HFFc6 (cell line): ENCODE measurements at regions not wholly inside any gene's neighbourhood (a gene's known extent, or its start where the extent isn't known, plus 50 kb on each side); places are given as distances from the start of the nearest gene placed in this dataset.
A peak's percentile ranks its signal among the peaks of the same experiment; 100 is the strongest.

Experiments used
- DNase-seq: peaks from one replicate; pipeline ENCODE4 v3.0.0-alpha.2; 2018
- H3K27ac Mint-ChIP-seq: 2 replicates; pipeline ENCODE4 v1.8.0; 2020; ENCODE audit warnings: mild to moderate bottlenecking, mixed read lengths
- H3K27me3 Mint-ChIP-seq: 2 replicates; pipeline ENCODE4 v1.8.0; 2021; ENCODE audit warnings: mild to moderate bottlenecking, moderate library complexity, mixed read lengths; ENCODE audit not compliant: insufficient read depth
- H3K36me3 Mint-ChIP-seq: 2 replicates; pipeline ENCODE4 v1.8.0; 2021; ENCODE audit warnings: low read depth, mixed read lengths
- H3K4me1 Mint-ChIP-seq: 2 replicates; pipeline ENCODE4 v1.8.0; 2020; ENCODE audit warnings: low read depth, mixed read lengths
- H3K4me3 Mint-ChIP-seq: 2 replicates; pipeline ENCODE4 v1.8.0; 2020; ENCODE audit warnings: mild to moderate bottlenecking, moderate library complexity, mixed read lengths
- H3K9me3 Mint-ChIP-seq: 2 replicates; pipeline ENCODE4 v1.8.0; 2020; ENCODE audit warnings: mild to moderate bottlenecking, mixed read lengths
- CTCF ChIP-seq: fragments of 200-600 bp; sonication (generic); IDR thresholded peaks from 2 replicates; pipeline ENCODE4 v1.5.0; 2021; ENCODE audit warnings: antibody characterized with exemption, mild to moderate bottlenecking

DNA sequence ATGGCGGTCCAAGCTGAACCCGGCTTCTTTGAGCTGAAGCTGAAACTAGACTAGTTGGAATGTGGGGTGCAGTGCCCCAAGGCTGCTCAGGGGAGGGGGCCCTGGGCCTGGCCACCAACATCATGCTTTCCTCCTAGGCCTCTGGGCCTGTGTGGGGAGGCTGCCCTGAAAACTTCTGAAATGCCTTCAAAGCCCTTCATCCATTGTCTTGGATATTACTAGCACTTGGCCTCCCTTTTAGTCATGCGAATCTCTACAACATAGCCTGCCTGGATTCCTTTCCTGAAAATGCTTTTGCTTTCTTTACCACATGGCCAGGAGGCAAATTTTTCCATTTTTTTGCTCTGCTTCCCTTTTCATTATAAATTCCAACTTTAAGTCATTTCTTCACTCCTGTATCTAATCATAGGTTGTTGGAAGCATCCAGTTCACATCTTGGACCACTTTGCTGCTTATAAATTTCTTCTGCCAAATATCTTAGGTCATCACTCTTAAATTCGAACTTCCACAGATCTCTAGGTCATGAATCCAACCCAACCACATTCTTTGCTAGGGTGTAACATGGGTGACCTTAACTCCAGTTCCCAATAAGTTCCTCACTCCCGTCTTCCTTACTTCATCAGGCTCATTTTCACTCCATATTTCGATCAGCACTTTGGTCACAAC, 103.4 kb downstream of the DDIT4L start:
- Mint-ChIP-seq H3K4me1 (peaks cover 13% of the 10 kb centered on the region), H3K9me3 (no peaks in the 10 kb centered on the region), H3K27ac (no peak overlapping the region; the same call in 1 of the 2 replicates), H3K27me3 (no peaks in the 10 kb centered on the region), H3K36me3 (no peaks in the 10 kb centered on the region), H3K4me3 (no peak overlapping the region)
- peak; percentile 18 for DNase-seq
- TF ChIP-seq CTCF, result no peak

- H3K4me1 Mint-ChIP-seq, result peaks cover 20% of the 10 kb centered on the region
- H3K36me3 Mint-ChIP-seq, result no peaks in the 10 kb centered on the region
- no peak overlapping the region for H3K27ac Mint-ChIP-seq
- H3K4me3 Mint-ChIP-seq, result no peak overlapping the region
- TF ChIP-seq CTCF, result no peak
- H3K27me3 Mint-ChIP-seq, result no peaks in the 10 kb centered on the region
- H3K9me3 Mint-ChIP-seq, result no peaks in the 10 kb centered on the region
- DNase-seq, result no peak
Observed at GRCh38 chr4:100084892-100085291, 105.4 kb downstream of the DDIT4L start.

- no peak for DNase-seq
- Mint-ChIP-seq H3K27ac (no peak overlapping the region), H3K27me3 (no peaks in the 10 kb centered on the region), H3K9me3 (no peaks in the 10 kb centered on the region), H3K4me3 (no peak overlapping the region), H3K36me3 (no peaks in the 10 kb centered on the region), H3K4me1 (peaks cover 20% of the 10 kb centered on the region)
- TF ChIP-seq CTCF, result no peak
Observed at GRCh38 chr4:100083289-100083688, 107.0 kb downstream of the DDIT4L start.

DNA sequence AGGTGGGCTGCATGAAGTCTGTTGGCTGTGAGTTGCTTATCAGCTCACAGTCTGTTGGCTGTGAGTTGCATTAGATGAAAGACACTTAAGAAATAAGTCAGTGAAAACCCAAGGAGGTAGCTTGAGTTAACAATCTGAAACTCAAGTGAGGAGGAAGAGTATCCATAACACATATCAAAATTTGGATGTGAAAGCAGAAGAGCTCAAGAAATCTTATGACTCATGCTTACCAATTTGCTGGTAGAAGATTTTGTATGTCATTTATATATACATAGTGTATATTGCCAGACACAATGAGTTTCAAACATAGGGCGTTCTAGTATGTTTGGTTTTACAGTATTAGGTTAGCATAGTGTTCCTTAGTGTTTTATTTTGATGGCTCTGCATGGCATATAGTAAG, 107.4 kb downstream of the DDIT4L start:
- no peaks in the 10 kb centered on the region for H3K9me3 Mint-ChIP-seq

DNA sequence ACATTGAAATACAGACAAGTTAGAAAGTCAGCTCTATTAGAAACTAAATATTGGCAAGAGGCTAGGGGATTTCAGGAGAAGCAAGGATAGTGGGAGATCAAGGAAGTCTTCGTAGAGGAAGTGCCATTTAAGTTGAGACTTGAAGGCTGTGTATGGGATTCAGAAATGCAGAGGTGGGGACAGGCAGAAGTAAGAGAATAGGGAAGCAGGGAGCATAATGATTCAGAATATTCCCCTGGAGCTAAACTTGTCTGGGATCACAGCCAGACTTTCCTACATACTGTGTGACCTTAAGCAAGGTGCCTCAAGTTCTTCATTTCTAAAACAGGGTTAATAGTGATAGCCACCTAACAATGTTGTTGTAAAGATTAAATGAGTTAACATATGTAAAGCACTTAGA, 108.8 kb downstream of the DDIT4L start:
- H3K36me3 Mint-ChIP-seq, result no peaks in the 10 kb centered on the region
- no peaks in the 10 kb centered on the region for H3K9me3 Mint-ChIP-seq
- TF ChIP-seq CTCF, result no peak
- H3K4me3 Mint-ChIP-seq, result no peak overlapping the region
- H3K27me3 Mint-ChIP-seq, result no peaks in the 10 kb centered on the region
- no peak overlapping the region for H3K27ac Mint-ChIP-seq
- peaks cover 7% of the 10 kb centered on the region; the same call in 1 of the 2 replicates for H3K4me1 Mint-ChIP-seq
- DNase-seq, result no peak

More for the DNA sequence above, 107.4 kb downstream of the DDIT4L start:
- DNase-seq, result no peak
- no peaks in the 10 kb centered on the region for H3K36me3 Mint-ChIP-seq
- no peaks in the 10 kb centered on the region for H3K27me3 Mint-ChIP-seq
- H3K27ac Mint-ChIP-seq, result no peak overlapping the region
- no peak for TF ChIP-seq CTCF
- no peak overlapping the region for H3K4me3 Mint-ChIP-seq
- peaks cover 19% of the 10 kb centered on the region for H3K4me1 Mint-ChIP-seq

- H3K27ac Mint-ChIP-seq, result no peak overlapping the region
- H3K9me3 Mint-ChIP-seq, result no peaks in the 10 kb centered on the region
- no peak for DNase-seq
- peaks cover 26% of the 10 kb centered on the region for H3K4me1 Mint-ChIP-seq
- no peaks in the 10 kb centered on the region for H3K36me3 Mint-ChIP-seq
- no peak for TF ChIP-seq CTCF
- no peak overlapping the region for H3K4me3 Mint-ChIP-seq
- no peaks in the 10 kb centered on the region for H3K27me3 Mint-ChIP-seq
Observed at GRCh38 chr4:100079264-100079663, 111.0 kb downstream of the DDIT4L start.
